Upper lobe of left lung (tissue), 4 donors: ENCODE measurements at regions not wholly inside any gene's neighbourhood (a gene's known extent, or its start where the extent isn't known, plus 50 kb on each side); places are given as distances from the start of the nearest gene placed in this dataset.

Experiments
- CTCF ChIP-seq, 6 experiments: fragments of 450-650 bp in 4 of 6; fragments of 200-600 bp in 2 of 6; sonication (generic) in 2 of 6; IDR thresholded peaks; one replicate each; pipeline ENCODE4 v1.5.1; 2016 to 2019; ENCODE audit warnings: antibody characterized with exemption in 6 of 6
- EP300 ChIP-seq, 4 donors: sonication (generic); formaldehyde crosslinking; IDR thresholded peaks; one replicate each; pipeline ENCODE4 v1.5.1; 2017; ENCODE audit warnings: antibody characterized with exemption in 4 of 4, control low read depth in 2 of 4
- POLR2A ChIP-seq, 4 donors: fragments of 450-650 bp; IDR thresholded peaks; one replicate each; pipeline ENCODE4 v1.5.1; 2016 to 2017; ENCODE audit warnings: antibody characterized with exemption in 4 of 4, mild to moderate bottlenecking in 2 of 4

DNA sequence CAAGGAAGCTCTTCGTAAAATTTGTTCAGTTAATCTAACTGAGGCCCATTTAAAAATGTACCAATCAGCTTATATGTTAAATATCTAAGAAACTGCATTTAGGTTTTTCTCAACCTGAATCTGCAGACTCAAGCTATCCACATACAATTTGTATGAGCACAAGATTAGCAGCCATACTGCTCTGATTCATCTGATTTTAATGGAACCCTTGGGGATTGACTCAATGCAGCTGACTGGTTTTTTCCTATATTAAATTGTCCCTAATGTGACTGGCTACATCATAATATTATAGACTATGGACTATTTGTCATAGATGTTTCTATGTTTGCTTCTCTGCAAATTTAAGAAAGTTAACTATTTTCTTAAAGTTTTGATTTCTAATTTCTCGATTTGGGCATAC is 451.0 kb upstream of the TUSC1 start:
- TF ChIP-seq EP300 (IDR thresholded peaks at IDR 0.05) (no peak), CTCF (IDR thresholded peaks at IDR 0.05) (no peak), POLR2A (IDR thresholded peaks at IDR 0.05) (no peak)
